ENCODE measurements at regions not wholly inside any gene's neighbourhood (a gene's known extent, or its start where the extent isn't known, plus 50 kb on each side); places are given as distances from the start of the nearest gene placed in this dataset.

DNA sequence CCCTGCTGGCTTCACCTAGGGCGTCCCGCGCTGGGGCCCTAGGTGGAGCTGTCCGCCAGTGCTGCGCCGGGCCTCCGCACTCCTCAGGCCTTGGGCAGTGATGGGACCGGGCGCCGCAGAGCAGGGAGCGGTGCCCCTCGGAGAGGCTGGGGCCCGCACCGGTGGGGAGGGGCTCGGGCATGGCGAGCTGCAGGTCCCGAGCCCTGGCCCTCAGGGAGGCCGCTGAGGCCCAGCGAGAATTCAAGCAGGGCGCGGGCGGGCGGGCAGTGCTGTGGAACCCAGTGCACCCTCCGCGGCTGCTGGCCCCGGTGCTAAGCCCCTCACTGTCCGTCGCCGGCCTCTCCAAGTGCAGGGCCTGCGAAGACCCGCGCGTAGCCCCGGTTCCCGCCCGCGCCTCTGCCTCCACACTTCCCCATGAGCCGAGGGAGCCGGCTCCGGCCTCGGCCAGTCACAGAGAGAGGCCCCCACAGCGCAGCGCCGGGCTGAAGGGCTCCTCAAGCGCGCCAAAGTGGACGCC lies 565.1 kb upstream of the NDST4 start:
- in situ Hi-C loops (cut with MboI; ENCODE audit: low sequenced_read_pairs, unreplicated experiment) = no loop called here
- no peak for DNase-seq (ENCODE audit: low spot score)
- TF ChIP-seq CTCF (IDR thresholded peaks at IDR 0.05; ENCODE audit: borderline replicate concordance, control extremely low read depth, extremely low read depth, insufficient read depth, missing control alignments) = no peak

GRCh38 chr4:115675719-115676118 lies 562.3 kb upstream of the NDST4 start:
- no peak for DNase-seq (ENCODE audit: low spot score)
- in situ Hi-C loops (cut with MboI; ENCODE audit: low sequenced_read_pairs, unreplicated experiment) = no loop called here
- no peak for TF ChIP-seq CTCF (IDR thresholded peaks at IDR 0.05; ENCODE audit: borderline replicate concordance, control extremely low read depth, extremely low read depth, insufficient read depth, missing control alignments)

DNA sequence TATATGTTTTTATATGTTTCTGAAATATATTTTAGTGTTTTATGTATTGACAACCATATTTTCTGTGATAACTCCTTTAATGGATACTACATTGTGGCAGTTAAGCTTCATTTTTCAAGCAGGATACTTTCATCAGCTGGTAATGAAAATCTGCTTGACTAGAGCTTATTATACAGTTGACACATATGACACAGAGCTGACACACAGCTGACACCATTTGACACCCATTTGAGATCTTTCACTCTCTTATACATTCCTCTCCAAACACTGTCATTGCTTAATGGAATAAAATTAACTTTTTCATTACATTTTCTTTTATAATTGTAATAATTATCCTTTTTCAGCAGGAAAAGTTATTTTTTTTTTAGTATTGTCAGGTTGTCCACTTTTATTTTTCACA lies 561.1 kb upstream of the NDST4 start:
- in situ Hi-C loops (cut with MboI; ENCODE audit: low sequenced_read_pairs, unreplicated experiment) = no loop called here
- no peak for DNase-seq (ENCODE audit: low spot score)
- no peak for TF ChIP-seq CTCF (IDR thresholded peaks at IDR 0.05; ENCODE audit: borderline replicate concordance, control extremely low read depth, extremely low read depth, insufficient read depth, missing control alignments)

DNA sequence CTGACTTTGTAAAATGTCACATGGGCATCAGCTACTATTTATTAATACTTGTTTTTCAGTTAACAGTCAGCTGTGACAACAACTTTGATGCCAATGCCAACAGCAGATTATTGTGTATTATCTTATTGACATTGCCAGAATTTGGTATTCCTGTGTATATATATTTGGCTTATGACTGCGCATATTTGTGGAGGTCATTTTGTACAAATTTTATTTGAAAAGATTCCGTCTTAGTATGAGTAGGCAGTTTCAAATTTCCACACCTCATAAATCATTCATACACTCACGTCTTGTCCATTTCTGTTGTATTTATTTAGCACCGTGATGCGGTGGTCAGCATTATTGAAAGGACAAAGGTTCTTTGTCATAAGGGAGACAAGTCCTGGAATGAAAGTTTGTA lies 558.2 kb upstream of the NDST4 start:
- TF ChIP-seq CTCF (IDR thresholded peaks at IDR 0.05; ENCODE audit: borderline replicate concordance, control extremely low read depth, extremely low read depth, insufficient read depth, missing control alignments) = no peak
- in situ Hi-C loops (cut with MboI; ENCODE audit: low sequenced_read_pairs, unreplicated experiment) = no loop called here
- no peak for DNase-seq (ENCODE audit: low spot score)

- in situ Hi-C loops (cut with MboI; ENCODE audit: low sequenced_read_pairs, unreplicated experiment) = no loop called here
- no peak for DNase-seq (ENCODE audit: low spot score)
- TF ChIP-seq CTCF (IDR thresholded peaks at IDR 0.05; ENCODE audit: borderline replicate concordance, control extremely low read depth, extremely low read depth, insufficient read depth, missing control alignments) = no peak
Measured at GRCh38 chr4:115670930-115671329, 557.5 kb upstream of the NDST4 start.

DNA sequence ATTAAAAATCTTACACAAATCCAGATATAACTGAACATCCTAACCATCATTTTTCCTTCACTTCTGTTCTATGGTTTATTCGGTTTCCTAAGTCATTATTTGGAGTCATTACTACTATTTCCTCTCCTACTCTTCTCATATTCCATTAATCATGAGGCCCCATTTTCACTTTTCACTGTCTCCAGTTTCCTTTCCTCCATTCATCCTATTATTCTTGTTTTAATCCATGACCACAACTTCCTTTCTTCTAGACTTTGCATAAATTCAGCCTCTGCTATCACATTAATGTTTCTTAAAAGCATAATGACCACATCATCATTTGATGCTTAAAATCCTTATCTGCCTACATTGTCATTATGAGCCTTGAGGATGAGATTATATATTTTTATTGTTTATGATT lies 555.0 kb upstream of the NDST4 start:
- in situ Hi-C loops (cut with MboI; ENCODE audit: low sequenced_read_pairs, unreplicated experiment) = no loop called here

More for the DNA sequence above, 555.0 kb upstream of the NDST4 start:
- TF ChIP-seq CTCF (IDR thresholded peaks at IDR 0.05; ENCODE audit: borderline replicate concordance, control extremely low read depth, extremely low read depth, insufficient read depth, missing control alignments) = no peak
- DNase-seq (ENCODE audit: low spot score) = no peak
